ENCODE measurements at regions not wholly inside any gene's neighbourhood (a gene's known extent, or its start where the extent isn't known, plus 50 kb on each side); places are given as distances from the start of the nearest gene placed in this dataset.
"Not testable (repeated sequence)": the region's sequence is repeated elsewhere in the genome, so short reads cannot be mapped to it uniquely, and the experiment has no call there.

DNA sequence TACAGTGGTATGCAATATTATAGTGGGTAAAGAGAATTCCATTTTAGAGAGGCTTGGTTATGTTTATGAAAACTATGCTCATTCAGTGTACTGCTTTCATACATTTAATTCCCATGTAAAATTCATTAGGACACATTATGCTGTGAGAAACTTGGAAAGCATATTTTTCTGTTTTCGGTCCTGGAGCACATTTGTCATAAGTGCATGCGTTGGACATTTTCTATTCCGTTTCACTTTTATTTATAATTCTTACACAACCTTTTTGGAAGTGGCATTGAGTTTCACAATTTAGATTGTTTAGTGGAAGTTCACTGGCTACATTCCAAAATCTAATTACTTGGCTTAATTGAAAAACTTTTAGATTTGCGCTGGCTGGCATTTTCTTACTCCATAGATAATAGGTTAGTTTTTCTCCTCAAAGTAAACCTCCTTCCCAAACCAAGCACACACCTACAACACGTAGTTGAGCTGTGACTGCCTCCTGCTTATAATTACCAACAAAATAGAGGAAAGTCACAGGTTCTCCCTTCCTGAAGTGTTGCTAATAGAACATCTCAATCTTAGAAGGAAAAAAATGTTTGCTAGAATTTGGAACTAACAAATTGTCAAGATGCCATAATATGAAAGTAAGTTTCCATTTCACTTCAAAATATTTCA, 938.5 kb downstream of the TRHDE start:
- DNase-seq (ENCODE audit: low spot score): no peak

DNA sequence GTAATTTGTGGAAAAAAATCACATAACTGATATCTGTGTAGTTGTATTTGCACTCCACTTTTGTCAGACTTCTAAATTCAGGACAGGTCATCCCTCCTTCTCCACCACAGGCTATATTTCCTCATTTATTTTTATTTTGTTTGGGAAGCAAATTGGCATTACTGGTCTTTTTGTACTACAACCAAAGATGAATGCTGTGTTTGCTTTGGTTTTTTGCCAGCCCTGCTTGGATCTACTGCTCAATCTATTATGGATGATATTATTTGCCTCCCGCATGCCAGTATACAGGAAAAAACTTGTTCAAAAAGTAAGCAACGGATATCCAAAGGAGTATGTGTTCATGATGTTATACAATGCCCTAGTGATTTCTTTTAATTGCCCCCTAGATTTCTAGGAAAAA, 948.8 kb downstream of the TRHDE start:
- DNase-seq (ENCODE audit: low spot score): no peak

DNA sequence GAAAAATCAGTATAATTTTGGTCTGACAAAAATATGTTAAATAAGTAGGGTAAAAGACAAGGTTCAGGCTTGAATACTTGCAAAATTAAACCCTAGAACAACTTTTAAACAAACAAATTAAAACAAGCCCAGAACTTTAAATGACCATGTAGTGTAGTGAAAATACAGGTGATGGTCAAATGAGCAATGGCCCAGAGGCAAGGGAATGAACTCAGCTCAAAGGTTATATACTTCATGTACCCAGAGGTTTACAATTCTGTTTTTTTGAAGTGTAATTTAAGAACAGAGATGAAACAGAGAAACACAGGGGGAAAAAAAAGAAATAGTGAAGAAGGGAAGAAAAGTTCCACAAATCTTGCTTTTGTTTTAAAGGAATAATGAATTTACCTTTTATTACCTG, 949.2 kb downstream of the TRHDE start:
- DNase-seq (ENCODE audit: low spot score): no peak

DNA sequence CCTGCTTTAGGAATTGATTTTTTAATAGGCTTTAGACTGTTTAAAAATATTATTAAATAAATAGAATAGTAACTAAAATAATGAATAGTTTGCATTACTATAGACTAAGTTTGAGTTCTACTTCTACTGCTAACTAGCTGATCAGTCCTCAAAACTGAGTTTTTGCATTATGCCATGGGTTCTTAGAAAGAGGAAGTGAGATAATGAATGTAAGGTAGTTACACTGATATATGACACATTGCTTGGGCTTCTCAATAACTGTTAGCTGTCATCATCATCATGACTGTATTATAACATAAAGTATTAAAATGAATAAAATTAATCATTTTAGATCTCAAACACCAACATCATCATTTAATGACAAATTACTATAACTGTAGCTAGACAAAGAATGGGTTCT, 949.7 kb downstream of the TRHDE start:
- DNase-seq (ENCODE audit: low spot score): no peak

DNA sequence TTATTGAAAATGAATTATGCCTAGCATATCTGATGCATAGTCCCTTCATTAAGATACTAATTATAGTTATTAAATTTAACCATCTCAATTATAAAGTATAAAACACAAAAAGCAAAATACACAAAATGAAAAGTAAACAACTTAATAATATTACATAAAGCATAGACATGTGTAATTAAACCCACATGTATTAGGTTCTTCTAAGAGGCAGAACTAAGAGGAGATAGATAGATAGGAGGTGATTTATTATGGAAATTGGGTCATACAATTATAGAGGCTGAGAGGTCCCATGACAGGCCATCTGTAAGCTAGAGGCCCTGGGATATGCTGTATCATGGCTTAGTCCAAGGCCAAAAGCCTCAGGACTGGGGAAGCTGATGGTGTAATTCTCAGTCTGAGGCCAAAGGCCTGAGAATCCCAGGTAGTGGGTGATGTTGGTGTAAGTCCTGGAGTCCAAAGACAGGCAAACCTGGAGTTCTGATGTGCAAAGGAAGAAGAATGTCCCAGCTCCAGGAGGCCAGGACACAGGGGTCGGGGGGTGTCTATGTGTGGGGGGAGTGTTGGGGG, 953.3 kb downstream of the TRHDE start:
- no peak for DNase-seq (ENCODE audit: low spot score)

DNA sequence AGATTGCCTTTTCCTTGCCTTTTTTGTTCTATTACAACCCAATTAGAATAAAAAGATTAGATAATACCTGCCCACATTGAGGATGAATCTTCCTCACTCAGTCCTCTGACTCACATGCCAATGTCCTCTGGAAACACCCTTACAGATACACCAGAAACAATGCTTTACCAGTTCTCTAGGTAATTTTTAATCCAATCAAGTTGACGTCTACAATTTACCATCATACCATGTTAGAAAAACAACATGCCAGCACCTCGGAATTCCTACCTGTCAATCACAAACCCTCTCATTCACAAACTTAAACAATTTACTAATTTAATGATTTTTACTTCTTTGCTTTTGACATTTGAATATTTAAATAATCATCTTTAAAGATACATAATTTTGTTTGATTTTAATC, 953.8 kb downstream of the TRHDE start:
- no peak for DNase-seq (ENCODE audit: low spot score)

DNA sequence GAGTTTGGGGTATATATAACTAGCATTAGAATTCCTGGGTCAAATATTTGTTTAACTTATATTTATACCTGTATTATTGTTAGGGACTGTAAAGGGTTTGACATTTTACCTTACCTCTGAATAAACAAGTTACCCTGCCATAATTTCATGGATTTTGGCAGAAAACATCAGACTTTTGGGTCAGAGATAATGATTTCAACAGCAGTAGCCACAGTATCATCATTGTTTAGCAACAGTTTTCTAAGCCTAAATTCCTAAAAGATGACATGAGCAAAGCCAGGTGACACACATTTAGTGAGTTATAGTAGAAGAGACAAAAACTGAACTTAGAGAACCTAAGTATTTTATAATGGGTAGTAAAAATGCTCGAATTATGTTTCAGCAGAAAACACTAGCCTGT, 954.4 kb downstream of the TRHDE start:
- no peak for DNase-seq (ENCODE audit: low spot score)

DNA sequence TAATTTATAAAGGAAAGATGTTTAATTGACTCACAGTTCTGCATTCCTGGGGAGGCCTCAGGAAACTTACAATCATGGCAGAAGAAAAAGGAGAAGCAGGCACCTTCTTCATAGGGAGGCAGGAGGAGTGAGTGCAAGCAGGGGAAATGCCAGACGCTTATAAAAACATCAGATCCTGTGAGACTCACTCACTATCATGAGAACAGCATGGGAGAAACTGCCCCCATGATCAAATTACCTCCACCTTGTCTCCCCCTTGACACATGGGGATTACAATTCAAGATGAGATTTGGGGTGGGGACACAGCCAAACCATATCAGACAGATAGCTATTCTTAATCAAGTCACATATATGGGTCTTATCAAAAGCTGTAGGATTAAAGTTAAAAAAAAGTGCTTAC, 956.7 kb downstream of the TRHDE start:
- DNase-seq (ENCODE audit: low spot score): not testable (repeated sequence)

DNA sequence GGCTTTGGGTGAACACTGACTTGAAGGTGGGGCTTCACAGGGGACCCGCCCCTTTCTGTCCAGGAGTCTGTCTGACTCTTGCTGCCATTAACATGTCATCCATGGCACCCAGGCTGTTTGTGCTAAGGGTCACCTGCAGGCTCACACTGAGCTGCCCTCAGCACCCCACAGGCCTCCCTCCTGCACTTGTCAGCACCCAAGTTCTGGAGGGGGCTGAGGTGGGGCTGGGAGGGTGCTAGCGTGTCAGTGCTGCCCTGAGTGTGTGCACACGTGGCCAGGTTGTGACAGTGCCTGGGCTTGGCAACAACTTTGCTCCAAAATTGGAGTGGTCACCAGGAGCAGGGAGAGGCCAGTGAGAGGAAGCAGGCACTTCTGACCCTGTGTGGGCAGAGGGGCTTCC, 963.2 kb downstream of the TRHDE start:
- DNase-seq (ENCODE audit: low spot score): no peak

DNA sequence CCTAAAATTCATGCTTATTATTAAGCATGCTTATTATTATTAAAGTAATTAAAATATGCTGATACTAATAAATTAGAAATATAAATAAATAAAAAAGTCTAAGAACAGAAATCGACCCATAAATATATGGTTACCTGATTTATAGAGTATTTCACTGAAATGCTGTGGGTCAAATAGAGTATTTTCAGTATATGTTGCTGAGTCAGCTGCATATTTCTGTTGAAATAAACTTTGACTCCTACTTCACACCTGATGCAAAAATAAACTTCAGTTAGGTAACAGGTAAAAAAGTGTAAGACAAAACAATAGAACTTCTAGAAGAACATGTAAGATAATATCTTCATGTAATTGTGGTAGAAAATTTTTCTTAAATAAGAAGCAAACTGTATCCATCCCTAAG, 967.9 kb downstream of the TRHDE start:
- DNase-seq (ENCODE audit: low spot score): no peak

DNA sequence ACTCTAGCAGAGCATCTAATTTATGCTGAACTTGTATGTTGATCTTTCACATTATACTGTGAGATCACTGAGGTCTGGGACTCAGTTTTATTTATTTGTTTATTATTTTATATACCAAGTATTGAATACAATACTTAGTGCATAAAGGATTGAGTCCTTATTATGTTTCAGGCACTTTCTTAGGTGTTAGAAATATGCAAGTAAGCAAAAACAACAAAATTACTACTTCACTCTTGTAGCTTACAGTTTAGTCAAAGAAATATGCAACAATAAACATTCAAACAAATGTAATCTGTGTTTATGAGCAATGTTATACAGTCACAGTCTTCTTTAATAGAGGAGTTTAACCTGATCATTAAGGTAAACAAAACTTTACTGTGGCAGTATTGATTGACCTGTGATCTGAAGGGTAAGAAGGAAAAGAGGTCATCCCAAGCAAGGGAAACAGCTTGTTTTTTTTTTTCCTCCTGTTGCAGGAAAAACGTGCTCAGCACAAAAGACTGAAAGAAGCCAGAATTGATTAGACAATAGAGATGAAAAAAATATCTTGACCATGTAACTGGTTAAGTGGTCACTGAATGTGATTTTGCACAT, 990.7 kb downstream of the TRHDE start:
- DNase-seq (ENCODE audit: low spot score): no peak

DNA sequence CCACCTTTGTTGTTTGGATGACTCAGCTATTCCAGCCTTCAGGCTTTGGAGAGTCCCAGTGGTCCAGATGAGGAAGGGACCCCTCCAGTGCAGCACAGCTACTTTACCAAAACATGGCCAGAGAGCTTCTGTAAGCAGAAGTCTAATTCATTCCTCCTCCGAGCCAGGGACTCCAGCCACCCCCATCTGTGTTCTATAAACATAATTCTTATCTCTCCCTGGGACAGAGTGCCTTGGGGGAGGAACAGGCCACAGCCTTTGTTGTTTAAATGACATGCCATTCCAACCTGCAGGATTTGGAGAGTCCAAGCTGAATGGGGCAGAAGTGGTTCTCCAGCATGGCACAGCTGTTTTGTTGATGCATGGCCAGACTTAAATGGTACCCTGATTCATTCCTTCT, 994.0 kb downstream of the TRHDE start:
- DNase-seq (ENCODE audit: low spot score): no peak

DNA sequence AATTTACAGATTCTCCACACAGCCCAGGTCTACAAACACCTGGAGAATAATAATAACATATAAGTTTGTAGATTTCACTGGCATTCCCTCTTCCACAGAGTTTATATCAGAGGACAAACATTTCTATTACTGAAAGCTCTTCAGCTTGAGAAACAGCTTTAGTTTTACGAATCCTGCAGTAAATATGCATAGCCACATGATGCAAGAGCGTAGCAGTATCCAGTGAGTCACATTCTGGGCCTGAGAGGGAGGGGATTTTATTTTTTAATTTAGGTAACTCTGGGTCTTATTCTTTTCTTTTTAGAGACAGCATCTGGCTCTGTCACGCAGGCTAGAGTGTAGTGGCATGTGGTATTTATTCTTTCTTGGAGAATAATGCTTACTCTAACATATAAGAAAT, 1002.8 kb downstream of the TRHDE start:
- DNase-seq (ENCODE audit: low spot score): no peak

DNA sequence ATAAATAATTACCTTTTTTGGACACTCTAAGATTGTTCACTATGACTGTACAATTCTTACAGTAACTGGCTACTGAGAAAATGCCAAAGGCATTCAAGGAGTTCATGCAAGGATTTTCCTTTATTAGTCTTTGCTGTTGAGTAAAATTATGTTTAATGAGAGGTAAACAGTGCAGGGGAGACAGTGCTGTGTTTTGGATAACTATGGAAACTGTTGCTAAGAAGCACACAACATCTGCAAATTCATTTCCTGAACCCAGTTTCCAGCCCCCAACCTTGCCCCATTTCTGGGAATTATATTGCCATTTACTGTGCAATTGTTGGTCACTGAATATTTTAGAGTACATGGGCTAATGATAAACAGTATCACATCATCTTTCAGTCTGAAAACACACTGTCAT, 1005.8 kb downstream of the TRHDE start:
- DNase-seq (ENCODE audit: low spot score): no peak

DNA sequence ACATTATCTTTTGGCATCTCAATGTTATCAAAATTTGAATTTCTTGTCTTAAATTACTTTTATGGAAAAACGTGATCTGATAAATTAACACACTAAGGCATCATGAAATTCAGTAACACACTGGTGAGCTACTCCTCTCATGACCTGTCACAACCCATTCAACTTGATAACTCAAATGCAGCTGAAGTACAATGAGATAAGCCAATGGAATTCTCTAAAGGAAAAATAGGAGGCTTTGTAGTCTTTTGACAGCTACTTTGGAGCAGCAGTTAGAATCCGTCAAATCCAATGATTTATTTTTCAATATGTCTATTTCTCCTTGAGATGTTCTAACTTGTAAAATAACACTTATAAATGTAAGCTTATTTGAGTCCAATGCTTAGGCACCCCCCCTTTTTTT, 1029.4 kb downstream of the TRHDE start:
- no peak for DNase-seq (ENCODE audit: low spot score)

DNA sequence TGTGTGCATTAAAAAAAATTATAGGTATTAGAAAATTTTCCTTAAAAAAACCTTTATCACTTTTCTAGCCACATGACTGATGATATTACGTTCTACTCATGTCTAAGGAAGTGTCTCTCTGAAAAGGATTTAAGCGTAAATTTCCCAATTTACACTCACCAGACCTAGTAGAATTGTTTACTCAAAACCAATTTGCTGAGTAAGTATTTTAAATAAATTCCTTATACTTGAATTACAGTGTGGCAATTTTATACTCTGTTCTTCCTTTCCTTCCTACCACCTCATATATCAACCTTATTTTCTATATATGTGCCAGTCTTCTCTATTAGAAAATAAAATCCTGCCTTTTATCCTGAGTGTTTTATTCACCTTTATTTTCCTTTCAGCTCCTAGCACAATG, 1035.1 kb downstream of the TRHDE start:
- DNase-seq (ENCODE audit: low spot score): no peak

DNA sequence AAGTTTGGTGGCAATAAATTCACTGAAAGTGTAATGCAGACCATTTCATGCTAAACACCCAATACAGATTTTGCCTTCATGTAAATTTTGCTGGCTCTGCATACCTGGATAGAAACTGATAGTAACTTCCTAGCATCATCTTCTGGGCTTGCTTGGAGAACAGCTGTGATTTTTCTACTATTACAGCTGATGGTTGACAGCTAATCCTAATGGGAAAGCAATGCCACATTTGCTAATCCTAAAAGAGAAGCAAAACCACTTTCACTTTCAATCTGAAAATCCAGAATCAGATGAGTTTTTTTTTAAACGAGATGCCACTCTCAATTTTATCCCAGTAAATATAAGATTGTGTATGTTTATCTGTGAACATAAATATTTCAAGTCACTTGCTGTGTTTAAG, 1035.9 kb downstream of the TRHDE start:
- DNase-seq (ENCODE audit: low spot score): no peak

DNA sequence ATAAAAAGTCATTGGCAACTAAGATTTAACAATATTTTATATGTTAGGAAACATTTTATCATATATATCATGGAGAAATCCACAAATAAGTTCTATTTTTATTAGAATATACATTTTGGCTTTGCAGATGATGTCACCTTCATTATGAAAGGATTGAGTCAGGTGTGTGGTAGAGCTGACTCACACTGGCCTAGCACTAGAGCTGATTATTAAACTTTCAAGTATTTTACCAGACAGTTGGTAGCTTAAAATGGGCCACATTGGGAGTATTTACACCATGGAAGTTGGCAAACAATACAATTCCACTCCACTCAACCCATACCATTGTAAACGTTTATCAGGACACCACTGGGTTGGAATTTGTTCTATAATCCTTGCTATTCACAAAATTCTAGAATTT, 1036.6 kb downstream of the TRHDE start:
- no peak for DNase-seq (ENCODE audit: low spot score)

DNA sequence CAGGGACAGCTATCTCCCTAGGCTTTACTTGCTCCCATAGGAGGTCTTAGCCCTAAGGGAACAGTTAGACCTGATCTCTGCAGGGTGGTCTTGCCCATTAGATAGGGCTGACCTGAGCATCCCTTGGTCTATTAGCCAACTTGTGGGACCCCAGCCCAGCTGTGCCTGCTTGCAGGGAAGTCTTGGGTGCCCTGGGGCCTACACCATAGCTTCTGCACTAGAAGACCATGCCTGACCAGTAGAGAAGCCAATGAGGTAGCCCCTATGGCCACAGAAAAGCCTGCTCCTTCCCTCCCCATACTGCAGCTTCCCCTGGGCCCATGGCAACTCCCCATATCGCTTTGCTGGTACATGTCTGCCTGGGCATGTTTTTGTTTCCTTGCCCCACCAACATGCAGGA, 1049.1 kb downstream of the TRHDE start:
- no peak for DNase-seq (ENCODE audit: low spot score)

DNA sequence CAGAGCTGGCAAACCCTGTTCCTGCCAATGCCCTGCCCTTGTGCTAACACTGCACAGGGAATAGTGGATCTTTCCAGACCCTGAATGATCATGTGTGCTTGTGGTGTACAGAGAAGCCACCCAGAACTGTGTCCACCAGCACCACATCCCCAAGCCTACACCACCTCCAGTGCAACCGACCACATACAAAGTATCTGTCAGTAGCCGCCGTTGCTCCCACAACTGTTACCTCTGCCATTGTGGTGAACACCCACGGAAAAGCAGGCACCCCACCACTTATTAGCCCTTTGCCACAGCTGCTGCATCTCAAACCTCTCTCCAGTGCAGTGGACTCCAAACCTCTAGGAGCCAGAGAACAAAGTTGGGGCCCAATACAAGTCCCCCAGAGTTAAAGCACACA, 1049.6 kb downstream of the TRHDE start:
- no peak for DNase-seq (ENCODE audit: low spot score)

DNA sequence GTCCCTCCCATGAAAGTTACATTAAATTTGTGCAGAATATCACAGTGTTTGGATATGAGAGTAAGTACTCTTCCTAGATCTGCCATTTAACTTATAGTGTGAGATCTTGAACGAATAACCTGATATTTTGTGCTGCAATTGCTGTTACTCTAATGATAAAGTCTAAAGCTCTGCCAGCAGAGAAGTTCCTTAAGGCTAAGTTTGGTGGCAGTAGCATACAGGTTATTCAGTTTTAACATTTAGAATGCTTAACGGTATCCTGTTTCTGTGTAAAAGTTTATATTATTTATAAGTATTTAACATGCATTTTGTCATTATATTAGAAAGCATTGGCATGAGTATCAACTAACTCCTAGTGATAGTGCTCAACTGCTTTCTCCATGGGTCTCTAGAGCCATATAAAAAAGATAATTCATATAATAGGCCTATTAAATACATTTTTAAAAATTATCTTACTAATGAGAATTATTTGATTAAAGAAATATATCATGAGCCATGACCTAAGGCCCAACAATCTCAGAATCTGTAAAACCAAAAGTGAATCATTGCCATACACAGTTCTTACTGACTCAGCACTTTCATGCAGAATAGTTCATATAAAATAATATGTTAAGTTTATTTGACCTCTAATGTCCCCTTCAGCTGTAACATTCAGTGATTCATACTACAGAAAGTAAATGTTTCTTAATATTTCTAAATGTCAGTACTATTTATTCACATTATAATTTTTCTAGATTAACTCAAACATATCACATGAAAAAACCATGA, 1058.6 kb downstream of the TRHDE start:
- DNase-seq (ENCODE audit: low spot score): no peak

DNA sequence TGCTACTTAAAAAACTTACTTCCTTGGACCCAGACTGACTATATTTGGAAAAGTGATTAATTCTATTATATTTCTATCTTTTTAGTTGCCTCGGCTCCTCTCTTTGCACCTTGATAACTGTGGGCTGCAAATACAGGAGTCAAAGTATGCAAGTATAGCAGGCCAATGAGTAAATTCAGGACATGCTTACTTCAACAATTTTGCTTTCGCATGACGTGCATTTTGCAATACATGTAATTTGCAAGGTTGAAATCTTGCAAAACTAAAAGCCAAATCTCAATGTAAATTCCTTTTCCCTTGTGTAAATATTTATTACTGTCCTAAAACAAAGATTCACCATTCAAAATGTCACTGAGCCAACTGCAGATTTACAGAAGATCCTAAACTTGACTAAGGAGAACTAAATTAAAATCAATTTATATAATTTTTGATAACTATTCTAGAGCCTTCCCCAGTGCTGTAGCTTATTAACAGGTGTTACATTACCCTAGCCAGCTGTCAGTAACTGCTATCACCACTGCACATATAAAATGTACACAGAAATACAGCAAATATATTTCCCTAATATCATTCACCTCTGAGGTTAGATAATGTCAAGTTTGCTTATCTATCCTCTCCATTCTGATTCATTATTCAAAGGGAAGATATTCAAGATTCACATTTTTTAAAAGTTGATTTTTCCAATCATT, 1069.5 kb downstream of the TRHDE start:
- no peak for DNase-seq (ENCODE audit: low spot score)

DNA sequence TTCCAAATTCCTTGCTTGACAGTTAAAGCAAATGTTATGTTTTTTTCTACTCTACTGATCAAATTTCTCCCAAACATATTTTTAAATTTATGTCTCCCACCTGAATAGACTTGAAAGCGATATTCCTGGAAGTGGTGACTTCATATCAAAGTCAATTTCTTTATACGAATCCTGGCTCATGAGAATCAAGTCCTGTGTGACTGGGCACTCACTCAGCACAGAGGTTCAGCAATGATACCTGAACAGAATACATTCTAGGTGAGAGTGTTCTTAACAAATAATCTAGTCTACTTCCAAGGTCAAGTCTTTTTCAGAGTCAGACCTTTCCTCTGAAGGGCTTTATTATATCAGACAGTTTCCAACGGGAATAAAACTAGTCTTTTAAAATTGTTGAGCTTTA, 1070.6 kb downstream of the TRHDE start:
- DNase-seq (ENCODE audit: low spot score): no peak

Measured in HuH-7.5 (cell line).